IMR-90 (cell line): ENCODE measurements at regions not wholly inside any gene's neighbourhood (a gene's known extent, or its start where the extent isn't known, plus 50 kb on each side); places are given as distances from the start of the nearest gene placed in this dataset.

Experiments used
- ATAC-seq: fragments of 200-7000 bp; cut with Tn5 transposase; 2 replicates; pipeline ENCODE4 v1.9.1; 2020; ENCODE audit warnings: low read depth, mild to moderate bottlenecking, moderate library complexity
- BruUV-seq: library from RNA; stranded (reverse); fragments of 400-500 nt; replicated peaks from 2 replicates; lab custom pipeline; 2021; lab: Mats Ljungman, UMichigan
- CTCF ChIA-PET: fragments of 300-600 bp; formaldehyde crosslinking; extraction: SDS; loops from one replicate; lab custom pipeline; 2021; ENCODE audit warnings: antibody characterized with exemption; lab: Yijun Ruan, JAX
- POLR2A ChIA-PET: fragments of 300-600 bp; sonication (Branson Sonifier 250); formaldehyde crosslinking; loops from one replicate; lab custom pipeline; 2022; ENCODE audit warnings: antibody characterized with exemption; ENCODE audit not compliant: unreplicated experiment; lab: Charles Lee
- DNase-seq: peaks from one replicate; pipeline ENCODE4 v3.0.0; 2013
- H2AFZ ChIP-seq: replicated peaks from 2 replicates; pipeline ENCODE3; 2013; ENCODE audit warnings: low read length, mild to moderate bottlenecking; ENCODE audit not compliant: poor library complexity
- H2AK5ac ChIP-seq: 2 replicates; pipeline ENCODE4 v1.6.1; 2013; ENCODE audit warnings: low read depth, low read length, inconsistent platforms
- H2AK9ac ChIP-seq: replicated peaks from 2 replicates; pipeline ENCODE3; 2013; ENCODE audit warnings: mild to moderate bottlenecking, low read depth, low read length, moderate library complexity; ENCODE audit not compliant: poor library complexity
- H2BK120ac ChIP-seq: 2 replicates; pipeline ENCODE4 v1.6.1; 2013; ENCODE audit warnings: low read depth, low read length, inconsistent platforms
- H2BK15ac ChIP-seq: 3 replicates; pipeline ENCODE4 v1.6.1; 2013; ENCODE audit warnings: low read depth, low read length, inconsistent platforms
- H2BK20ac ChIP-seq: 2 replicates; pipeline ENCODE4 v1.6.1; 2013; ENCODE audit warnings: low read depth, mild to moderate bottlenecking, inconsistent platforms, low read length, moderate library complexity
- H2BK5ac ChIP-seq: 2 replicates; pipeline ENCODE4 v1.6.1; 2013; ENCODE audit warnings: mild to moderate bottlenecking, low read depth, low read length, inconsistent platforms; ENCODE audit not compliant: poor library complexity, severe bottlenecking
- H3K14ac ChIP-seq: replicated peaks from 2 replicates; pipeline ENCODE4 v1.6.1; 2013; ENCODE audit warnings: low read depth, low read length, inconsistent platforms
- H3K18ac ChIP-seq: 2 replicates; pipeline ENCODE4 v1.6.1; 2013; ENCODE audit warnings: low read depth, low read length, control low read depth
- H3K23ac ChIP-seq: 2 replicates; pipeline ENCODE4 v1.6.1; 2013; ENCODE audit warnings: low read depth, low read length, inconsistent platforms
- H3K27ac ChIP-seq: 2 replicates; pipeline ENCODE4 v1.5.1; 2013; ENCODE audit warnings: mild to moderate bottlenecking, control low read depth, low read length; ENCODE audit not compliant: insufficient read depth
- H3K27me3 ChIP-seq: 2 replicates; pipeline ENCODE4 v1.6.1; 2013; ENCODE audit warnings: low read length; ENCODE audit not compliant: control insufficient read depth, insufficient read depth
- H3K36me3 ChIP-seq: 2 replicates; pipeline ENCODE4 v1.6.1; 2013; ENCODE audit warnings: low read length, mixed read lengths; ENCODE audit not compliant: control insufficient read depth, insufficient read depth
- H3K4ac ChIP-seq: 2 replicates; pipeline ENCODE4 v1.6.1; 2013; ENCODE audit warnings: low read depth, low read length, inconsistent platforms
- H3K4me1 ChIP-seq: 2 replicates; pipeline ENCODE4 v1.6.1; 2013; ENCODE audit warnings: low read length, mixed read lengths; ENCODE audit not compliant: control insufficient read depth, insufficient read depth
- H3K4me2 ChIP-seq: 2 replicates; pipeline ENCODE4 v1.6.1; 2013; ENCODE audit warnings: low read depth, mild to moderate bottlenecking, control low read depth, low read length, moderate library complexity
- H3K4me3 ChIP-seq: 2 replicates; pipeline ENCODE4 v1.5.1; 2013; ENCODE audit warnings: low read depth, mild to moderate bottlenecking, control low read depth, low read length, moderate library complexity; ENCODE audit not compliant: insufficient read depth
- H3K56ac ChIP-seq: 2 replicates; pipeline ENCODE4 v1.6.1; 2013; ENCODE audit warnings: low read length, inconsistent platforms; ENCODE audit not compliant: insufficient read depth; ENCODE audit errors: extremely low read depth
- H3K79me1 ChIP-seq, 2 experiments: 2 replicates each; pipeline ENCODE4 v1.6.1; 2013; ENCODE audit warnings: low read length in 2 of 2, inconsistent platforms in 1 of 2, low read depth in 1 of 2
- H3K9ac ChIP-seq: 2 replicates; pipeline ENCODE4 v1.6.1; 2013; ENCODE audit warnings: low read depth, low read length, control low read depth
- H3K9me1 ChIP-seq: 2 replicates; pipeline ENCODE4 v1.6.1; 2013; ENCODE audit warnings: low read length, inconsistent platforms; ENCODE audit not compliant: insufficient read depth
- H3K9me3 ChIP-seq: 2 replicates; pipeline ENCODE4 v1.6.1; 2013; ENCODE audit warnings: low read length; ENCODE audit not compliant: control insufficient read depth, insufficient read depth
- H4K20me1 ChIP-seq: 2 replicates; pipeline ENCODE4 v1.6.1; 2013; ENCODE audit warnings: low read length, inconsistent platforms; ENCODE audit not compliant: insufficient read depth
- H4K5ac ChIP-seq: 2 replicates; pipeline ENCODE4 v1.6.1; 2013; ENCODE audit warnings: mild to moderate bottlenecking, low read depth, low read length, control low read depth
- H4K8ac ChIP-seq, 2 experiments: 2 replicates each; pipeline ENCODE4 v1.6.1; 2013; ENCODE audit warnings: low read depth in 2 of 2, low read length in 2 of 2, control low read depth in 1 of 2, inconsistent platforms in 1 of 2
- H4K91ac ChIP-seq: 2 replicates; pipeline ENCODE4 v1.6.1; 2013; ENCODE audit warnings: low read depth, low read length, inconsistent platforms; ENCODE audit not compliant: insufficient read depth
- BHLHE40 ChIP-seq: fragments of 150-350 bp; IDR thresholded peaks from 2 replicates; pipeline ENCODE4 v1.6.1; 2016; ENCODE audit warnings: mild to moderate bottlenecking, low read depth, low read length
- CEBPB ChIP-seq: IDR thresholded peaks from 2 replicates; pipeline ENCODE4 v1.6.1; 2012; ENCODE audit warnings: low read depth, low read length, improper control_type of control experiment
- CHD1 ChIP-seq: IDR thresholded peaks from 2 replicates; pipeline ENCODE4 v1.6.1; 2012; ENCODE audit warnings: low read depth, low read length, improper control_type of control experiment
- FOS ChIP-seq: fragments of 150-350 bp; IDR thresholded peaks from 2 replicates; pipeline ENCODE4 v1.6.1; 2016; ENCODE audit warnings: low read depth, low read length
- MAFK ChIP-seq: IDR thresholded peaks from 2 replicates; pipeline ENCODE4 v1.6.1; 2012; ENCODE audit warnings: low read depth, low read length, improper control_type of control experiment
- MAZ ChIP-seq: IDR thresholded peaks from 2 replicates; pipeline ENCODE4 v1.6.1; 2012; ENCODE audit warnings: low read depth, mild to moderate bottlenecking, low read length, improper control_type of control experiment, moderate library complexity, borderline replicate concordance
- MXI1 ChIP-seq: IDR thresholded peaks from 2 replicates; pipeline ENCODE4 v1.6.1; 2012; ENCODE audit warnings: low read depth, mild to moderate bottlenecking, low read length, moderate library complexity, borderline replicate concordance
- NFE2L2 ChIP-seq: fragments of 150-350 bp; IDR thresholded peaks from 2 replicates; pipeline ENCODE4 v1.6.1; 2016; ENCODE audit warnings: low read depth, mild to moderate bottlenecking, low read length
- POLR2A ChIP-seq: IDR thresholded peaks from 2 replicates; pipeline ENCODE4 v1.6.1; 2012; ENCODE audit warnings: mild to moderate bottlenecking, low read depth, low read length
- RCOR1 ChIP-seq: IDR thresholded peaks from 2 replicates; pipeline ENCODE4 v1.6.1; 2012; ENCODE audit warnings: mild to moderate bottlenecking, low read length, improper control_type of control experiment; ENCODE audit not compliant: insufficient replicate concordance
- WGBS, 2 experiments: methylation state at CpG; one replicate each; pipeline versions ENCODE4 v1.1.5 to v1.1.7; 2013; ENCODE audit warnings: missing lambda C conversion rate in 2 of 2; ENCODE audit not compliant: insufficient read length in 1 of 2; ENCODE audit errors: extremely low coverage in 2 of 2; 5-methylcytosine and 5-hydroxymethylcytosine counted together
- dilution Hi-C: fragments of 300-500 bp; cut with HindIII; formaldehyde crosslinking; loops from one replicate; pipeline ENCODE4 v1.14.3; 2018; ENCODE audit warnings: low sequenced_read_pairs; ENCODE audit not compliant: unreplicated experiment
- in situ Hi-C: fragments of 300-500 bp; cut with MboI; formaldehyde crosslinking; loops from 3 replicates; pipeline ENCODE4 v1.14.3; 2019; ENCODE audit warnings: low sequenced_read_pairs, inconsistent platforms, mixed read lengths
- intact Hi-C: fragments of 100-400 bp; cut with micrococcal nuclease; formaldehyde crosslinking; loops from 2 replicates; pipeline ENCODE4 v1.10.0; 2022

GRCh38 chr4:55291227-55291640 lies 54.8 kb upstream of the SRD5A3 start:
- H3K18ac ChIP-seq = no peak overlapping the region
- no peak overlapping the region for H2BK120ac ChIP-seq
- H4K5ac ChIP-seq = no peak overlapping the region
- H2BK20ac ChIP-seq = no peak overlapping the region
- WGBS, 2 experiments = no CpG with 5 or more reads among the region's 3 CpGs
- H3K4me2 ChIP-seq = no peak overlapping the region
- H3K4me3 ChIP-seq = no peak overlapping the region
- H2BK5ac ChIP-seq = no peak overlapping the region
- no peak overlapping the region for H4K8ac ChIP-seq
- no peaks in the 10 kb centered on the region for H3K4me1 ChIP-seq
- H3K27me3 ChIP-seq = peaks cover 3% of the 10 kb centered on the region; the same call in 1 of the 2 replicates
- H2AFZ ChIP-seq = no peak overlapping the region
- no peak overlapping the region for H4K91ac ChIP-seq
- DNase-seq = no peak
- H3K14ac ChIP-seq = no peak overlapping the region
- H2AK9ac ChIP-seq = no peak overlapping the region
- ChIA-PET CTCF (interaction anchor here (1.4 kb wide), 1 partner anchor 21 kb away, joined by 4 read pairs; no protein-coding TSS in a partner anchor), POLR2A (no interaction called here)
- no peaks in the 10 kb centered on the region for H3K9me1 ChIP-seq
- no TSS peak for BruUV-seq
- no peaks in the 10 kb centered on the region for H4K20me1 ChIP-seq
- no peak overlapping the region for H2BK15ac ChIP-seq
- TF ChIP-seq CEBPB (no peak), RCOR1 (no peak), FOS (no peak), MXI1 (no peak), MAFK (no peak), BHLHE40 (no peak), POLR2A (no peak), CHD1 (no peak), MAZ (no peak), NFE2L2 (no peak)
- no peak for ATAC-seq
- no peaks in the 10 kb centered on the region for H3K36me3 ChIP-seq
- dilution Hi-C loops (no loop called here), intact Hi-C loops (no loop called here), in situ Hi-C loops (no loop called here)
- no peaks in the 10 kb centered on the region for H3K9me3 ChIP-seq
- H3K27ac ChIP-seq = no peak overlapping the region
- H3K23ac ChIP-seq = no peak overlapping the region
- H2AK5ac ChIP-seq = no peak overlapping the region
- H3K79me1 ChIP-seq = no peaks in the 10 kb centered on the region
- no peak overlapping the region for H3K56ac ChIP-seq
- no peak overlapping the region for H3K9ac ChIP-seq
- no peak overlapping the region for H3K4ac ChIP-seq
